HUES64 (cell line): ENCODE measurements at regions not wholly inside any gene's neighbourhood (a gene's known extent, or its start where the extent isn't known, plus 50 kb on each side); places are given as distances from the start of the nearest gene placed in this dataset.

Source experiments
- H3K27ac ChIP-seq: 2 replicates; pipeline ENCODE4 v1.7.0; 2013; ENCODE audit warnings: low read depth, low read length, inconsistent platforms
- H3K27me3 ChIP-seq: 2 replicates; pipeline ENCODE4 v1.6.1; 2013; ENCODE audit warnings: mild to moderate bottlenecking, low read length; ENCODE audit not compliant: insufficient read depth
- H3K36me3 ChIP-seq: 2 replicates; pipeline ENCODE4 v1.6.1; 2013; ENCODE audit warnings: mild to moderate bottlenecking, low read length; ENCODE audit not compliant: insufficient read depth
- H3K4me1 ChIP-seq: 2 replicates; pipeline ENCODE4 v1.6.1; 2013; ENCODE audit warnings: mild to moderate bottlenecking, low read length, moderate library complexity; ENCODE audit not compliant: insufficient read depth
- H3K4me3 ChIP-seq: 2 replicates; pipeline ENCODE4 v1.5.1; 2013; ENCODE audit warnings: mild to moderate bottlenecking, low read length, moderate library complexity
- H3K9ac ChIP-seq: 2 replicates; pipeline ENCODE4 v1.6.1; 2013; ENCODE audit warnings: mild to moderate bottlenecking, low read depth, low read length
- H3K9me3 ChIP-seq: 2 replicates; pipeline ENCODE4 v1.6.1; 2013; ENCODE audit warnings: low read depth, low read length; ENCODE audit not compliant: insufficient read depth
- WGBS: fragments of 150-250, 120-280 bp; methylation state at CpG from one replicate; pipeline ENCODE4 v1.1.7; 2013; ENCODE audit warnings: missing lambda C conversion rate; 5-methylcytosine and 5-hydroxymethylcytosine counted together

DNA sequence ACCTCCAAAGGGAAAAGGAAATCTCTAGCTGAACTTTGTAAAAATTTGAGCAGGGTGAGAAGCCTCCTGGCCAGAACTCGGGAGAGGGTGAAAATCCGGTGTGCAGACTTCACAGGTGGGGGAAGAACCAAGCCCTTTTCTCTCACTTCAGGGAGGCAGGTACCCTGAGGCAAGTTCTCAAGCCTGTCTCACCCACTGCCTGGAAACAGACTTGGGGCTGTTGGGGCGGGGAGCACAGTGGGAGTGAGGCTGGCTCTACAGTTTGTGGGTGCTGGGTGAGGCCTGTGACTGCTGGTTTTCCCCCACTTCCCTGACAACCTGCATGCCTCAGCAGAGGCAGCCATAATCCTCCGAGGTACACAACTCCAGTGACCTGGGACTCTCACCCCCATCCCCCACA lies 187.1 kb downstream of the KIF4B start:
- no peak overlapping the region for H3K4me3 ChIP-seq
- H3K9me3 ChIP-seq: peaks cover 16% of the 10 kb centered on the region; the same call in 1 of the 2 replicates
- H3K4me1 ChIP-seq: no peaks in the 10 kb centered on the region
- H3K27ac ChIP-seq: no peak overlapping the region
- H3K27me3 ChIP-seq: no peaks in the 10 kb centered on the region
- 83% methylated on average over 4 of the region's 4 CpGs for WGBS
- no peak overlapping the region for H3K9ac ChIP-seq
- no peaks in the 10 kb centered on the region for H3K36me3 ChIP-seq

DNA sequence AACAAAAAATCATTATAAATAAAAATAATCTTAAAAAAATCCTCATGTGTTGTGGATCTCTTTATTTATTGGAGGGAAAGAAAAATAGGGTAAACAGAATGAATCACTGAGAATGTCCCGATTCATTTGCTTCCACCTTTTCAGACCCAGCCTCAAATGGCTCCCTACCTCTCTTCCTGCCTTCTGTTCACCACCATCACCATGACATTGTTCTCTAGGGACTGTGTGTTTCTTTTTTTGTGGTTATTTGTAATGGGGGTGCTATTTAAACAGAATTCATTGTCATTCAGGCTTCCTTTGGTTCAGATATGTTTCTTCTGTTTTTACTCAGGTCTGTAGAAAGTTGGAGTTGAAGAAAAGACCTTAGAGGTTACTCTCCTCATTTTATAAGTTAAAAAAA lies 198.2 kb downstream of the KIF4B start:
- Histone ChIP-seq H3K9ac (no peak overlapping the region), H3K9me3 (no peaks in the 10 kb centered on the region), H3K36me3 (no peaks in the 10 kb centered on the region), H3K4me3 (no peak overlapping the region), H3K27me3 (no peaks in the 10 kb centered on the region), H3K4me1 (peaks cover 11% of the 10 kb centered on the region; the same call in 1 of the 2 replicates), H3K27ac (0 out of 2 replicates have a peak overlapping the region, but pooled peaks have one; percentile 45)
- WGBS: 80% methylated on average over 1 of the region's 1 CpG

DNA sequence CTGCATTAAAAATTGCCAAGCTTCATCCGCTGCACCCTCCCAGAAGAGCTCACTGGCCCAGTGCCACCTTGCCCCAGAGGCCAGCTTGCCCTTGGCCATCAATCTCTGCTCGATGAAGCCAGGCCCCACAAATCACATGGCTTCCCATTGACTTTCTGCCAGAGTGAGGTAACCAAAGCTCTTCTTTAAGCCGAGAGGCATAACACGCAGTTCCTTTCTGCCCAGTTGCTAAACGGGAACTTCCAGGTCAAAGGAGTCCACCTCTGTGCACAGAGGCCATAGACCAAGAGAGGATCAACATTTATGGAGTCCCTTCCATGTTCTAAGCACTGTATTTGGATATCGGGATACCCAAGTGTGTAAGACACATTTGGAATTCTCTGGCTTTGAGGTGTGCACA lies 208.8 kb downstream of the KIF4B start:
- H3K27ac ChIP-seq: no peak overlapping the region
- no peaks in the 10 kb centered on the region for H3K36me3 ChIP-seq
- H3K27me3 ChIP-seq: no peaks in the 10 kb centered on the region
- H3K4me3 ChIP-seq: no peak overlapping the region
- H3K9ac ChIP-seq: no peak overlapping the region
- WGBS: 97% methylated on average over 6 of the region's 6 CpGs
- H3K9me3 ChIP-seq: no peaks in the 10 kb centered on the region
- H3K4me1 ChIP-seq: no peaks in the 10 kb centered on the region

DNA sequence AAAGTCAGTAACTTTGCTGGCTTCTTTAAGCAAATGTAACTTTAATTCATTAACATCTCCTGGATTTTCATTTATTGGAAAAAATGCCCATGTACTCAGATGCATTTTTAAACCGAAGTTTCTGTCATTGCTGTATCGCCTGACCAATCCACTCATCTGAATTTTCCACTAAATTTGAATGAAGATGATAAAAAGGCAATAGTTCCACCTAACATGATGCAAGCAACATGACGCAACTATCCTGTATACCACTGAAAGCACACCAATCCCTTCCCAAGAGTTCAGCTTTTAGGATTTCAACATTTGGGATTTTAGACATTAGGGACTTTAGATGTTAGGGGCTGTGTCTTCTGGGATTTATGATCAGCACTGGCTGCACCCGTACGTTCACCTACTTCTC lies 215.6 kb downstream of the KIF4B start:
- no peaks in the 10 kb centered on the region for H3K9me3 ChIP-seq
- no peaks in the 10 kb centered on the region for H3K36me3 ChIP-seq
- H3K4me3 ChIP-seq: no peak overlapping the region
- no peak overlapping the region for H3K27ac ChIP-seq
- no peak overlapping the region for H3K9ac ChIP-seq
- no peaks in the 10 kb centered on the region for H3K4me1 ChIP-seq
- 96% methylated on average over 4 of the region's 5 CpGs for WGBS
- no peaks in the 10 kb centered on the region for H3K27me3 ChIP-seq

DNA sequence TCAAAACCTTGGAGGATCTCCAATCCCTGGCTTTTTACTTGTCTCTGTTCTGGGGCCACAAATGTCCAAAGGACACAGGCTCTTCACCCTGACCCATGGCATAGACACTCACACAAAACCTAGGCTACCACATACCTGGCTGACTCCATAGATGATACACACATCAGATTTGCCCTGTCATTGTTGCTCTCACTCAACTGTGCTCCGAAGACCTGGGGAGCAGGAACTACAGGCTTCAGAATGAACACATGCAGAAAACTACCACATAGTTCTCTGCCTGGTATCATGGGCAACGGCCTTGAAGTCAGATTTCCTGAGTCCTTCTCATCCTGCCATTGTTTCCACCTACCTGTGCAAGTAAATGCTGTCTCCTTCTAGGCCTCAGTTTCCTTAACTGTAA lies 226.2 kb downstream of the KIF4B start:
- Histone ChIP-seq H3K36me3 (no peaks in the 10 kb centered on the region), H3K27me3 (no peaks in the 10 kb centered on the region), H3K4me3 (no peak overlapping the region), H3K9me3 (peaks cover 4% of the 10 kb centered on the region; the same call in 1 of the 2 replicates), H3K27ac (no peak overlapping the region), H3K9ac (no peak overlapping the region), H3K4me1 (no peaks in the 10 kb centered on the region)
- 90% methylated on average over 2 of the region's 2 CpGs for WGBS

DNA sequence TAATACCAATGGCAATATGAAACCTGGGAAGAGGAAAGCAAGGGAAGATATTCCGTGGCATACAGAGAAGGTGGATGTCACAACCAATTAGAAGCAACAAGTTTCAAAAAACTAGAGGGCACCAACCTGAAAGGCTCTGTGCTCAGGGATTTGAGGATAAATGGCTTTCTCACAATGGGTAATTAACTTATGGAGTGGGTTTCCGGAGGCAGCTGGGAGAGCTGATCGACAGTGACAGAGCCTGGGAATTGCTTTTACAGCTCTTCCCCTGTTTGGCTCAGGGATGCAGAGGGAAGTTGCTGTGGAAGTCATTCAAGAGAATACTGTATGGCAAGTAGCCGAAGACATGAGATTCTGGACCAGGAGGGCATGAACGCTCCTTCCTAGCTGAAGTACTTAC lies 237.0 kb downstream of the KIF4B start:
- no peak overlapping the region for H3K4me3 ChIP-seq
- no peaks in the 10 kb centered on the region for H3K27me3 ChIP-seq
- no peak overlapping the region for H3K9ac ChIP-seq
- no peak overlapping the region for H3K27ac ChIP-seq
- WGBS: 87% methylated on average over 5 of the region's 5 CpGs
- no peaks in the 10 kb centered on the region for H3K9me3 ChIP-seq
- no peaks in the 10 kb centered on the region for H3K36me3 ChIP-seq
- no peaks in the 10 kb centered on the region for H3K4me1 ChIP-seq

DNA sequence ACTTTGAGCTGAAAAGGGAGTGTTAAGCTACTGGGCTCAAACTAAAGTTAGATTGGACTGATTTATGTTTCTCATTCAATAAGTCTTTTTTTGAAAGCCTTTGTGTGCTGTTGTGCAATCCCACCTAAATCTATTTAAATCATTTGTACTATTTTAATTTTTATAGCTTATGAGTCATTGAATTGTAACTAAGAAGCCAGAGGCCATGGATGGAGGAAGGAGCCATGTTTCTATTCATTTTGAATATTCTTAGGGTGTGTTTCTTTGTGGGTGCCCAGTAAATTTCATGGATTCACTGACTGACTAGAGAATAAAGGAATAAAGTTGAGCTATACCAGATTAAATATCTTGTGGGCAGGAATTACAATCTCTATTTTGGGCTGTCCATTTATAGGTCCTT lies 238.5 kb downstream of the KIF4B start:
- H3K36me3 ChIP-seq: no peaks in the 10 kb centered on the region
- no peak overlapping the region for H3K27ac ChIP-seq
- H3K4me1 ChIP-seq: no peaks in the 10 kb centered on the region
- no peaks in the 10 kb centered on the region for H3K9me3 ChIP-seq
- no peak overlapping the region for H3K4me3 ChIP-seq
- no peak overlapping the region for H3K9ac ChIP-seq
- H3K27me3 ChIP-seq: no peaks in the 10 kb centered on the region

DNA sequence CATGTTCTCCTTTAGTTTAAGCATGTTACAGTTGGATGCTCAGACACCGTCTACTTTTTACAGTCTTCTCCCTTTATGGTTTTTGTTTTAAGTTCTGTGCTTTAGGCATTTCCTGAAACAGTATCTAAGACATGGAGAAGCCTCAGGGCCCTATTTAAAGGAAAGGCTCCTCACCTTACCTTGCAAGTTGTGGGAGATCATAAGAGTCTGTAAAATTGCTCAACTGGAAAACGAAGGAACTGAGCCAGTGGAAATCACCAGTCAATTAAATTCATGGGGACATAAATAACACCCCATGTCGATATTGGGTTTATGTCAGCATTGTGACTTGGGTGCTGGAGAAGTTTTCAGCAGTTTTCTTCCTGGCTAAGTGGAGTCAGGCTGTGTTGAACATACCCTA lies 239.2 kb downstream of the KIF4B start:
- Histone ChIP-seq H3K36me3 (no peaks in the 10 kb centered on the region), H3K9ac (no peak overlapping the region), H3K9me3 (no peaks in the 10 kb centered on the region), H3K27me3 (no peaks in the 10 kb centered on the region), H3K27ac (no peak overlapping the region), H3K4me3 (no peak overlapping the region), H3K4me1 (no peaks in the 10 kb centered on the region)
- WGBS: 93% methylated on average over 3 of the region's 3 CpGs

DNA sequence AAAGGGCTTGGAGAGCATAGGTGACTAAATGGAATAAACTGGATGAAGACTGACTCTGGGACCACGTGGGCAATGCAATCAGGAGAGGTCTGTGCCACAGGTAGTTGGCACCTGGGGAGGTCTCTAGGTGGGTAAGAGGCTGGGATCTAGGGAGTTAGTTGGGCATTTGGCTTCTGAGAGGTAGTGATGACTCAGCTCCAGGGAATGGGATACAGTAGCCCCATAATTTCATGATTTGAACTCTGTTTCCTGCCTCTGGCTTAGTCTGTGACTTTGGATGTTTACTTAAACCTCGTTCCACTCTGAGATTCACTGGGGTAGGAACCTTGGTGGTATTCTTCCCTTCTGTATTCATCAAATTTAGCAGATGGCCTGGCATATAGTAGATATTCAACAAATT lies 240.8 kb downstream of the KIF4B start:
- no peaks in the 10 kb centered on the region for H3K9me3 ChIP-seq
- no peaks in the 10 kb centered on the region for H3K4me1 ChIP-seq
- H3K27ac ChIP-seq: no peak overlapping the region
- WGBS: 84% methylated on average over 2 of the region's 2 CpGs
- no peak overlapping the region for H3K9ac ChIP-seq
- no peaks in the 10 kb centered on the region for H3K27me3 ChIP-seq
- no peaks in the 10 kb centered on the region for H3K36me3 ChIP-seq
- H3K4me3 ChIP-seq: no peak overlapping the region

DNA sequence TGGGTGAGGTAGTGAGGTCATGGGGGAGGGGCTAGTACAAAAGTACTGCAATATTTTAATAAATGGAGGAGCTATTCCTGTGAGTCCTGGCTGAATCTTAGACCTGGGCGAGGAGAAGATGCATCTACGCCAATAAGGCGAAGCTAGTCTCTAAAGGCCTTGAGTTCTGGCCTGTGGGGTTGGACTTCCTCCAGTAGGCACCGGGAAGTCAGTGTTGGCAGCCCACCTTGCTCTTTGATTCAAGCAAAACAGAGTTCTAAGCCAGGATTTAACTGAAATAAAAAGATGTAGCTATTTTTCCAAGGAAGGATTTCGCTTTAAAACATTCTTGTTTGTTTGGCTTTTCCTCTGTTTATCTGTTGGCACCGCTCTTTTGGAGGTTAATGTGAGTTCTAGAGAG lies 244.6 kb downstream of the KIF4B start:
- H3K27ac ChIP-seq: no peak overlapping the region
- H3K27me3 ChIP-seq: no peaks in the 10 kb centered on the region
- no peak overlapping the region for H3K9ac ChIP-seq
- H3K4me3 ChIP-seq: no peak overlapping the region
- no peaks in the 10 kb centered on the region for H3K4me1 ChIP-seq
- no peaks in the 10 kb centered on the region for H3K36me3 ChIP-seq
- H3K9me3 ChIP-seq: no peaks in the 10 kb centered on the region
- WGBS: 93% methylated on average over 6 of the region's 6 CpGs

DNA sequence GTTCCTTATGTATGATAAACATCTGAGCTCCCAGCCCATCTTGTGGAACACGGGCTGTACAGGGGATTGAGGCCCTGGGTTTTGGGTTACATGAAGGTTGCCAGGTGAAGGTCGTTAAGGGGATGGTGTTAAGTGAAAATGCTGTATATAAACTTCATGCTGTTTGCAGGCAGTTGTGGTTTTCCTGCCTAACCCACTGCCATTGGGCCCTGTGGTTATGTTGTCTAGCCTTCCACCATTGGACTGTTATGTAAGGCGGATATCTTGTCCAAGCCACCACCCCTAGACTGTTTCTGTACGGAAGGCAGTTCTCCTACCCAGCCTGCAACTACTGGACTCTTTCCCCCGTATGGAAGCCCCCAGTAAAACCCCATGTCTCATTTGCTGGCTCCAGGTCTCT lies 246.1 kb downstream of the KIF4B start:
- 94% methylated on average over 5 of the region's 5 CpGs for WGBS
- no peak overlapping the region for H3K27ac ChIP-seq
- no peaks in the 10 kb centered on the region for H3K27me3 ChIP-seq
- no peak overlapping the region for H3K4me3 ChIP-seq
- no peaks in the 10 kb centered on the region for H3K4me1 ChIP-seq
- H3K36me3 ChIP-seq: no peaks in the 10 kb centered on the region
- no peak overlapping the region for H3K9ac ChIP-seq
- no peaks in the 10 kb centered on the region for H3K9me3 ChIP-seq

DNA sequence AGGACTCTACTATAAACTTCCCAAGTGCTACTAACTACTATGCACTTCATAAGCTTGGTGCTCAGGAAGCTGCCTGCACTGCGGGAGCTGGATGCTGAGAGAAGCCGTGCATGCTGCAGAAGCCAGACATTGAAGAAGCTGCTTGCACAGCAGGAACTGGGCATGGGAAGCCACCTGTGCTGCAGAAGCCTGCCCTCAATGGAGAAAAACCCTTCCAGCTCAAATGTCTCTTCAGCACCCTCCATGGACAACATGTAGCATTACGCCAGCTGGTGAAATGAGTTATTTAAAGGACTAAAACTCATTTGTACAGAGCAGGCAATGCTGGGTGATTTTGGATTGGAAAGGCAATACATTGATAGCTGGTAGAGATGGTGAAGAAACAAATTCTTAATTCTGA lies 247.2 kb downstream of the KIF4B start:
- H3K27ac ChIP-seq: no peak overlapping the region
- H3K27me3 ChIP-seq: no peaks in the 10 kb centered on the region
- no peaks in the 10 kb centered on the region for H3K9me3 ChIP-seq
- H3K36me3 ChIP-seq: no peaks in the 10 kb centered on the region
- H3K4me1 ChIP-seq: no peaks in the 10 kb centered on the region
- 61% methylated on average over 3 of the region's 3 CpGs for WGBS
- no peak overlapping the region for H3K9ac ChIP-seq
- no peak overlapping the region for H3K4me3 ChIP-seq
